ENCODE measurements at regions not wholly inside any gene's neighbourhood (a gene's known extent, or its start where the extent isn't known, plus 50 kb on each side); places are given as distances from the start of the nearest gene placed in this dataset.
"Not testable (repeated sequence)": the region's sequence is repeated elsewhere in the genome, so short reads cannot be mapped to it uniquely, and the experiment has no call there.

DNA sequence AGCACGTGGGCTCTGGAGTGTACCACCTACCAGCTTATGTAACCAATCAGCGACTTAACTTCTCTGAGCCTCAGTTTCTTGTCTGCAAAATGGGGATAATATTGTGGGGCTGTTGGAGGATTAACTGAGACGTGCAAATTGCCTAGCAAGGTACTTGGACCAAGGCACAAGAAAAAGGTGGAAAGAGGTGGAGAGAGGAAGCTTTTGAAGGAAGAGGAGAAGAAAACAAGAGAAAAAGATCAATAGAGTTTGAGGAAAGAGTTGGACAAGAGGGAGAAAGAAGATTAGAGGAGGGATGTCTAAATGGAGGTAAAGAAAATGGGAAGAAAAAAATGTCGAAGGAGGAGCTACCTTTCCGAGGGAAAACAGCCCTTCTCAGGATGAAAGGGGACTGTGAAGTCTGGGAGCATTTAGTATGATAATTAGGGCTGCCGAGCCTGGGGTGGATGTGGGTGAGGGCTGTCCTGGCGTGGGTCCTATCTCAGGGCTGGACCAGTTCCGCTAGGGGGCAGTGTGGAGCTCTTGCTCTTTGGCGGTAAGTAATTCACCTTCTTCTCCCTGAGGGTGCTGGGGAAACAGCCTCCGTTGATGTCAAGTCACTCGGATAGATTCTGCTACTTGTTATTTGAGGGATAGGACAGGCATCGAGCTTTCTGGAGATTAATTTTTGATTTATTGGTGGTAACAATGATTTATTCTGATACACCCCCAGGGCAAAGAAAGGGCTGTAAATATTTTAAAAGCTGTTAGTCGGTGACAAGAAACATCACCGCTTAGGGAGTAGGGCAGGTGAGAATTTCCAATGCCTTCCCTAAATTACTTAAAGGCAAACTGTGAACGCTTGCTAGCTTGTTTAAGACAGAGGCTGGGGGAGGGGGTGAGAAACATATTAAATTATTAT lies 79.0 kb upstream of the NFASC start:
- Histone ChIP-seq H3K9me3 (no peaks in the 10 kb centered on the region), H3K27me3 (peaks cover 0 to 3% of the 10 kb centered on the region in 2 donors), H3K36me3 (no peaks in the 10 kb centered on the region), H3K4me1 (no peaks in the 10 kb centered on the region), H3K4me3 (no peak overlapping the region), H3K27ac (no peak overlapping the region)
- intact Hi-C loops (cut with DNase I; ENCODE audit: low total_unique reads): no loop called here
- DNase-seq: peak; percentile 49 to 54
- TF ChIP-seq POLR2A (IDR thresholded peaks at IDR 0.05): no peak
- TF ChIP-seq, protein P1, sequence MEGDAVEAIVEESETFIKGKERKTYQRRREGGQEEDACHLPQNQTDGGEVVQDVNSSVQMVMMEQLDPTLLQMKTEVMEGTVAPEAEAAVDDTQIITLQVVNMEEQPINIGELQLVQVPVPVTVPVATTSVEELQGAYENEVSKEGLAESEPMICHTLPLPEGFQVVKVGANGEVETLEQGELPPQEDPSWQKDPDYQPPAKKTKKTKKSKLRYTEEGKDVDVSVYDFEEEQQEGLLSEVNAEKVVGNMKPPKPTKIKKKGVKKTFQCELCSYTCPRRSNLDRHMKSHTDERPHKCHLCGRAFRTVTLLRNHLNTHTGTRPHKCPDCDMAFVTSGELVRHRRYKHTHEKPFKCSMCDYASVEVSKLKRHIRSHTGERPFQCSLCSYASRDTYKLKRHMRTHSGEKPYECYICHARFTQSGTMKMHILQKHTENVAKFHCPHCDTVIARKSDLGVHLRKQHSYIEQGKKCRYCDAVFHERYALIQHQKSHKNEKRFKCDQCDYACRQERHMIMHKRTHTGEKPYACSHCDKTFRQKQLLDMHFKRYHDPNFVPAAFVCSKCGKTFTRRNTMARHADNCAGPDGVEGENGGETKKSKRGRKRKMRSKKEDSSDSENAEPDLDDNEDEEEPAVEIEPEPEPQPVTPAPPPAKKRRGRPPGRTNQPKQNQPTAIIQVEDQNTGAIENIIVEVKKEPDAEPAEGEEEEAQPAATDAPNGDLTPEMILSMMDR (IDR thresholded peaks at IDR 0.05): peak; percentile 22 to 66 (median 54)

DNA sequence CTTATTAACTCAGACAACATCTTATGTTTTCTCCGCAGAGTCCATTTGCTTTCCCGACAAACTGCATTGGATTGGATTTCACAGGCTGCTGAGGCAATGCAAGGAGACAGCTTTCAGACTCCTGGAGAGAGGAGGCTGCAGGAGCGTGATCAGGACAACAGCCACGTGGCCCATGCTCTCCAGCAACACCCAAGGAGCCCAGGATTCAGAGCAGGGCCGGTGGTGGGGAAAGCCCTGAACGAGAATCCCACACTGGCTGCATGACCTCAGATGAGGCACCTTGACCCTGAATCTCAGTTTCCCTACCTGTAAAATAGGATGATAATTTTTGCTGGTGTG lies 78.3 kb upstream of the NFASC start:
- H3K4me3 ChIP-seq: no peak overlapping the region
- intact Hi-C loops (cut with DNase I; ENCODE audit: low total_unique reads): no loop called here
- no peak for DNase-seq
- no peaks in the 10 kb centered on the region for H3K4me1 ChIP-seq
- H3K27me3 ChIP-seq: no peaks in the 10 kb centered on the region
- TF ChIP-seq, protein P1 (IDR thresholded peaks at IDR 0.05): no peak
- no peak for TF ChIP-seq POLR2A (IDR thresholded peaks at IDR 0.05)
- H3K9me3 ChIP-seq: no peaks in the 10 kb centered on the region
- no peak overlapping the region for H3K27ac ChIP-seq
- H3K36me3 ChIP-seq: no peaks in the 10 kb centered on the region

DNA sequence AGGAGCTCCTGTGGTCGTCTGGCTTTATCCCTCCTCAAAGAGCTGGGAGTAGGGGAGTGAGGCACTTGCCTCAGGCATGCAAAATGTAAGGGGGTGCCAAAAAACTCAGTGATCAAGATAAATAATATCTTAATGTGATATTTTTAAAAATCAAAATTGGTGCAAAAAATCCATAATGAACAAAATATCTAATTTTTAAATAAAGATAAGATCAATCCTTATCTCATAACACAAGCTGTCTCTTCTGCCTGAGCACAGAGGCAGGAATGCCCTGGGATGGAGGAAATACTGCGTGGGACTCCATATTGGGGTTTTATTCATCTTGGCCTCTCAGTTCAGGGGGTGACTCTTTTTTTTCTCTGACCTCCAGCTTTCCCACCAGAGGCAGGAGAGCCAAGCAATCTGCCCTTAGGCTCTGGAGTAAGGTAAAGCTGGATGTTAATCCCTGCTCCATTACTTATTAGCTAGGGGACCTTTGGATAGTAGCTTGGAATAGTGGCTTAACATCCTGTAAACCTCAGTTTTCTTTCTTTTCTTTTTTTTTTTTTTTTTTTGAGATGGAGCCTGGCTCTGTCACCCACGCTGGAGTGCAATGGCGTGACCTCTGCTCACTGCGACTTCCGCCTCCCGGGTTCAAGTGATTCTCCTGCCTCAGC lies 77.3 kb upstream of the NFASC start:
- intact Hi-C loops (cut with DNase I; ENCODE audit: low total_unique reads): no loop called here
- Histone ChIP-seq H3K36me3 (no peaks in the 10 kb centered on the region), H3K9me3 (no peaks in the 10 kb centered on the region), H3K27ac (no peak overlapping the region), H3K4me3 (no peak overlapping the region), H3K27me3 (no peaks in the 10 kb centered on the region), H3K4me1 (no peaks in the 10 kb centered on the region)
- no peak for TF ChIP-seq POLR2A (IDR thresholded peaks at IDR 0.05)
- no peak for DNase-seq

DNA sequence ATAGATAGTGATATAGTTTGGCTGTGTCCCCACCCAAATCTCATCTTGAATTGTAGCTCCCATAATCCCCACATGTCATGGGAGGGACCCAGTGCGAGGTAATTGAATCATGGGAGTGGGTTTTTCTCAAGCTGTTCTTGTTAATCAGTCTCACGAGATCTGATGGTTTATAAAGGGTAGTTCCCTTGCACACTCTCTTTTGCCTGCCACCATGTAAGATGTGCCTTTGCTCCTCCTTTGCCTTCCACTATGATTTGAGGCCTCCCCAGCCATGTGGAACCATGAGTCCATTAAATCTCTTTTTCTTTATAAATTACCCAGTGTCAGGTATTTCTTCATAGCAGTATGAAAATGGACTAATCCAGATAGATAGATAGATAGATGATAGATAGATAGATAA lies 73.8 kb upstream of the NFASC start:
- H3K27me3 ChIP-seq; DNase-seq; H3K9me3 ChIP-seq; H3K27ac ChIP-seq; H3K36me3 ChIP-seq; intact Hi-C loops (cut with DNase I; ENCODE audit: low total_unique reads); H3K4me3 ChIP-seq; H3K4me1 ChIP-seq: not testable (repeated sequence)

DNA sequence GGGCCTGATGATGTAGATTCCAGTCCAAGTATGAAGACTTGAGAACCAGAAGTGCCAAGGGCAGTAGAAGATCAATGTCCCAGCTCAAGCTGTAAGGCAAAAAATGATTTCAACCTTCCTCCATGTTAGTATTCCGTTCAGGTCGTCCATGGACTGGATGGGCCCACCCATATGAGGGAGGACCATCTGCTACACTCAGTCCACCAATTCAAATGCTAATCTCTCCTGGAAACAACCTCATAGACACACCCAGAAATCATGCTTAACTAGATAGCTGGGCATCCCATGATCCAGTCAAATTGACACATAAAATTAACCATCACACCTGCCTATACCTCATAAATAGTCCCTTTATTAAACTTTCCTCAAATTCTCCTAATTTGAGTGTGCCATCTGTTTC lies 73.3 kb upstream of the NFASC start:
- Histone ChIP-seq H3K9me3 (no peaks in the 10 kb centered on the region), H3K36me3 (no peaks in the 10 kb centered on the region), H3K27me3 (no peaks in the 10 kb centered on the region), H3K4me3 (no peak overlapping the region), H3K27ac (no peak overlapping the region), H3K4me1 (no peaks in the 10 kb centered on the region)
- TF ChIP-seq, protein P1 (IDR thresholded peaks at IDR 0.05): no peak
- no peak for TF ChIP-seq POLR2A (IDR thresholded peaks at IDR 0.05)
- DNase-seq: no peak
- intact Hi-C loops (cut with DNase I; ENCODE audit: low total_unique reads): no loop called here

DNA sequence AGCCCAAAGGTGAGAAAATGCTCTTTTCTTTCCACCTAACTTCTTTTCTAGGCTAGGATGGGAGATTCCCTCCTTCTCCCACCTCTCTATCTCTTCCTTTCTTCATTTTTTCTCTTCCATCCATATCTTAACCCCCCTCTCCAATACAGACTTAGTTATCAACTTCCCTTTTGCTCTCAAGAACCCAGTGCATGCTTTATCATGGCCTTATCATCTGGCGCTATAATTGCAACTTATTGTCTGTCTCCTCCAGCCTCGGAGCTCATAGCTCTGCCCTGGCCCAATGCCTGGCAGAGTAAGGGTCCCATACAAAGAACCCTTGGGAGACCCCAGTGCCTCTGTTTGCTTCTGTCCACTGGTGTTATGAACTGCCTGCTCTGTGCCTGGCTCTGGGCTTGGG lies 71.0 kb upstream of the NFASC start:
- no peak for TF ChIP-seq POLR2A (IDR thresholded peaks at IDR 0.05)
- TF ChIP-seq, protein P1 (IDR thresholded peaks at IDR 0.05): no peak
- H3K36me3 ChIP-seq: no peaks in the 10 kb centered on the region
- intact Hi-C loops (cut with DNase I; ENCODE audit: low total_unique reads): loop anchor here (10.0 kb wide), 1 partner anchor 145 kb away; no protein-coding TSS in a partner anchor

More for the DNA sequence above, 71.0 kb upstream of the NFASC start:
- H3K27me3 ChIP-seq: no peaks in the 10 kb centered on the region
- no peak overlapping the region for H3K27ac ChIP-seq
- H3K4me1 ChIP-seq: no peaks in the 10 kb centered on the region
- no peak for DNase-seq
- H3K9me3 ChIP-seq: no peaks in the 10 kb centered on the region
- H3K4me3 ChIP-seq: no peak overlapping the region

All from uterus (tissue), 3 donors.